D721Med (cell line): ENCODE measurements at regions not wholly inside any gene's neighbourhood (a gene's known extent, or its start where the extent isn't known, plus 50 kb on each side); places are given as distances from the start of the nearest gene placed in this dataset.

ENCODE experiments used
- DNase-seq: peaks from one replicate; pipeline ENCODE4 v3.0.0; 2011; ENCODE audit warnings: low spot score; ENCODE audit not compliant: insufficient read length
- FAIRE-seq: peaks from 2 replicates; lab custom pipeline; 2011; peaks lifted over from hg19 to GRCh38; lab: Jason Lieb, UNC
- CTCF ChIP-seq: IDR thresholded peaks from 2 replicates; pipeline ENCODE4 v1.5.1; 2012; ENCODE audit warnings: mild to moderate bottlenecking, control low read depth; ENCODE audit not compliant: insufficient read depth; ENCODE audit errors: missing control alignments

- TF ChIP-seq CTCF, result no peak
- DNase-seq, result no peak
- FAIRE-seq, result no peak
Observed at GRCh38 chr2:66070721-66071602, 364.0 kb upstream of the MEIS1 start.

GRCh38 chr2:66069937-66070720 lies 364.8 kb upstream of the MEIS1 start:
- TF ChIP-seq CTCF, result no peak
- FAIRE-seq, result no peak
- no peak for DNase-seq

DNA sequence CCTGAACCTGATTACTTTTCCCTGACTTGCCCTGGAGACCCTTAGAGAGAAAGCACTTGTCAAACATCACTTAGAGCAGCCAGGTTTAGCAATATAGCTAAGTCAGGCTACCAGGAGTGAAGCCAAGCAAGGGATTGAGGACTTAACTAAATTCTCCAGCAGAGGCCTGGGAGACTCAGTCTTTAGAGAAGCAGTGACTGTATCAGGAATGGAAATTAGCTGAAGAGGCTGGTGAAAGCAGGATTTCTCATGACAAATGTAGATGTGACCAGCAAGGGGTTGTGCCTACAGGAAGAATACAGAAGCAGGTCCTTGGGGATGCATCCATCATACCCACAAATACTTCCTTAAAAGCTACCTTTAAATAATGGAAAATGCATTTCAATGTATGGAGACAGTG lies 368.9 kb upstream of the MEIS1 start:
- DNase-seq, result no peak
- no peak for TF ChIP-seq CTCF
- no peak for FAIRE-seq

DNA sequence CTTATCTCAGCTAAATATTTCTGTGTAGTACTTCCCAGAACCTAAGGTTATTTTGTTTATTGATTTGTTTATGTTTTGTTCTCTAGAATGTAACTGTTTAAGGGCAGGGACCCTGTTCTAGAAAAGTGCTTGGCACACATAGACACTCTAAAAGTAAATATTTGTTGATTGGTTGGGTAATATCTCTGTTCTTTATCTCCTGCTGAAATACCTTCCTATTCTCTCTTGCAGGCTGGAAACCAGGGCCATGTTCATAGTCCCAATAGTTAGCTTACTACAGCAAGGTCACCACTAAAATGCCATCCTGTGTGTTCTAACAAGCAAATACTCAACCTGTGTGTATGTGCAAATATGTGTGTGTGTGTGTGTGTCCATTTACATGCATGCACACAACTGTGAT lies 375.6 kb upstream of the MEIS1 start:
- TF ChIP-seq CTCF, result no peak
- DNase-seq, result no peak
- no peak for FAIRE-seq

- DNase-seq, result no peak
Observed at GRCh38 chr2:66058675-66059074, 376.2 kb upstream of the MEIS1 start.

GRCh38 chr2:66057844-66058243 lies 377.1 kb upstream of the MEIS1 start:
- no peak for TF ChIP-seq CTCF
- no peak for FAIRE-seq
- no peak for DNase-seq

More at GRCh38 chr2:66058675-66059074, 376.2 kb upstream of the MEIS1 start:
- TF ChIP-seq CTCF, result no peak
- FAIRE-seq, result no peak
